GM23338 (cell line): ENCODE measurements at regions not wholly inside any gene's neighbourhood (a gene's known extent, or its start where the extent isn't known, plus 50 kb on each side); places are given as distances from the start of the nearest gene placed in this dataset.

Experiments used
- ATAC-seq: fragments of 200-7000 bp; cut with Tn5 transposase; 3 replicates; pipeline ENCODE4 v1.9.1; 2020
- DNase-seq: peaks from one replicate; pipeline ENCODE4 v3.0.0-alpha.2; 2015; ENCODE audit warnings: low spot score
- H2AFZ ChIP-seq: fragments of 200-600 bp; sonication (generic); 2 replicates; pipeline ENCODE4 v1.8.0; 2016; ENCODE audit warnings: antibody characterized with exemption, mild to moderate bottlenecking, moderate library complexity
- H3F3A ChIP-seq: fragments of 200-600 bp; sonication (generic); replicated peaks from 2 replicates; pipeline ENCODE4 v1.8.0; 2017; ENCODE audit warnings: antibody characterized with exemption, mixed run types, low read depth
- H3K27ac ChIP-seq: fragments of 200-600 bp; sonication (generic); 2 replicates; pipeline ENCODE4 v1.6.1; 2016; ENCODE audit warnings: low read depth
- H3K27me3 ChIP-seq: fragments of 200-600 bp; sonication (generic); 2 replicates; pipeline ENCODE4 v1.8.0; 2016; ENCODE audit warnings: mild to moderate bottlenecking, mixed run types, moderate library complexity; ENCODE audit not compliant: insufficient read depth
- H3K36me3 ChIP-seq: fragments of 200-600 bp; sonication (generic); 2 replicates; pipeline ENCODE4 v1.8.0; 2016; ENCODE audit warnings: mild to moderate bottlenecking; ENCODE audit not compliant: insufficient read depth
- H3K4me1 ChIP-seq: fragments of 200-600 bp; sonication (generic); 2 replicates; pipeline ENCODE4 v1.8.0; 2016; ENCODE audit warnings: mild to moderate bottlenecking, moderate library complexity; ENCODE audit not compliant: insufficient read depth
- H3K4me2 ChIP-seq: fragments of 200-600 bp; sonication (generic); 2 replicates; pipeline ENCODE4 v1.7.1; 2017; ENCODE audit warnings: mixed run types
- H3K4me3 ChIP-seq: fragments of 200-600 bp; sonication (generic); 2 replicates; pipeline ENCODE4 v1.6.1; 2016; ENCODE audit warnings: mixed run types
- H3K79me2 ChIP-seq: fragments of 200-600 bp; sonication (generic); replicated peaks from 2 replicates; pipeline ENCODE4 v1.8.0; 2017; ENCODE audit warnings: mild to moderate bottlenecking; ENCODE audit not compliant: insufficient read depth
- H3K9me2 ChIP-seq: fragments of 200-600 bp; sonication (generic); 2 replicates; pipeline ENCODE4 v1.8.0; 2017; ENCODE audit not compliant: insufficient read depth
- H4K20me1 ChIP-seq: fragments of 200-600 bp; sonication (generic); replicated peaks from 2 replicates; pipeline ENCODE4 v1.8.0; 2017; ENCODE audit warnings: mild to moderate bottlenecking; ENCODE audit not compliant: insufficient read depth
- H3K27ac Mint-ChIP-seq: 2 replicates; pipeline ENCODE4 v1.8.0; 2020; ENCODE audit warnings: inconsistent platforms, mild to moderate bottlenecking, moderate library complexity, mixed read lengths
- H3K27me3 Mint-ChIP-seq: 3 replicates; pipeline ENCODE4 v1.8.0; 2022; ENCODE audit warnings: low read depth, mild to moderate bottlenecking, moderate library complexity, mixed read lengths, inconsistent platforms; ENCODE audit not compliant: insufficient read depth, poor library complexity
- H3K36me3 Mint-ChIP-seq: 3 replicates; pipeline ENCODE4 v1.8.0; 2021; ENCODE audit warnings: low read depth, mild to moderate bottlenecking, inconsistent platforms, moderate library complexity, mixed read lengths
- H3K4me1 Mint-ChIP-seq: 3 replicates; pipeline ENCODE4 v1.8.0; 2020; ENCODE audit warnings: mild to moderate bottlenecking, inconsistent platforms, mixed read lengths
- H3K4me3 Mint-ChIP-seq: 3 replicates; pipeline ENCODE4 v1.8.0; 2021; ENCODE audit warnings: moderate library complexity, mild to moderate bottlenecking, inconsistent platforms, mixed read lengths
- H3K9me3 Mint-ChIP-seq: 3 replicates; pipeline ENCODE4 v1.8.0; 2020; ENCODE audit warnings: moderate library complexity, mild to moderate bottlenecking, inconsistent platforms, mixed read lengths
- CREB1 ChIP-seq: fragments of 250-450 bp; sonication (Bioruptor Pico); IDR thresholded peaks from 2 replicates; pipeline ENCODE4 v1.5.0; 2020; ENCODE audit warnings: low read depth, mild to moderate bottlenecking, moderate library complexity
- CTCF ChIP-seq, 2 experiments: fragments of 200-600 bp in 1 of 2; sonication (generic) in 1 of 2; conservative IDR thresholded peaks; 2 replicates each; pipeline versions ENCODE4 v1.5.1 to v1.6.1; 2016 to 2017; ENCODE audit warnings: antibody characterized with exemption in 2 of 2, low read depth in 2 of 2, mild to moderate bottlenecking in 2 of 2, moderate library complexity in 1 of 2
- JUNB ChIP-seq: IDR thresholded peaks from one replicate; pipeline ENCODE4 v1.6.1; 2016; ENCODE audit warnings: antibody characterized with exemption; ENCODE audit not compliant: unreplicated experiment
- STAT1 ChIP-seq: IDR thresholded peaks from one replicate; pipeline ENCODE4 v1.6.1; 2016; ENCODE audit warnings: antibody characterized with exemption; ENCODE audit not compliant: unreplicated experiment
- ZNF114 ChIP-seq: fragments of 250-450 bp; sonication (Bioruptor Pico); IDR thresholded peaks from 2 replicates; pipeline ENCODE4 v1.5.0; 2020; ENCODE audit warnings: mild to moderate bottlenecking, moderate library complexity
- TF ChIP-seq, protein P1 (sequence below): IDR thresholded peaks from one replicate; pipeline ENCODE4 v1.6.1; 2018; ENCODE audit warnings: antibody characterized with exemption; ENCODE audit not compliant: unreplicated experiment
- TF ChIP-seq, protein P2 (sequence below): fragments of 250-450 bp; sonication (Bioruptor Pico); IDR thresholded peaks from 2 replicates; pipeline ENCODE4 v1.5.0; 2020; ENCODE audit warnings: mild to moderate bottlenecking, moderate library complexity

DNA sequence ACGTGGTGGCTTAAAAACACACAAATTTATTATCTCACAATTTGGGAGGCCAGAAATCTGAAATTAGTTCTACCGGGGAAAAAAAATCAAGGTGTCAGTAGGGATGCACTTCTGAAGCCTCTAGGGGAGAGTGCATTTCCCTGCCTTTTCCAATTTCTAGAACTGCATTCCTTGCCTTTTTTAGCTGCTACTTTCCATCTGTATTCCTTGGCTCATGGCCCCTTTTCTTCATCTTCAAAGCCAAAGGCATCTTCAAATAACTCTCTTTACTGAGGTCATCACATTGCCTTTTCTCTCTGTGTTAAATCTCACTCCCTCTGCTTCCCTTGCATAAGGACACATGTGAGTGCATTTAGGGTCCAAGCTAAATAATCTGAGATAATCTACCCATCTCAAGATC lies 69.5 kb upstream of the NEO1 start (continued):
- TF ChIP-seq, protein P1, sequence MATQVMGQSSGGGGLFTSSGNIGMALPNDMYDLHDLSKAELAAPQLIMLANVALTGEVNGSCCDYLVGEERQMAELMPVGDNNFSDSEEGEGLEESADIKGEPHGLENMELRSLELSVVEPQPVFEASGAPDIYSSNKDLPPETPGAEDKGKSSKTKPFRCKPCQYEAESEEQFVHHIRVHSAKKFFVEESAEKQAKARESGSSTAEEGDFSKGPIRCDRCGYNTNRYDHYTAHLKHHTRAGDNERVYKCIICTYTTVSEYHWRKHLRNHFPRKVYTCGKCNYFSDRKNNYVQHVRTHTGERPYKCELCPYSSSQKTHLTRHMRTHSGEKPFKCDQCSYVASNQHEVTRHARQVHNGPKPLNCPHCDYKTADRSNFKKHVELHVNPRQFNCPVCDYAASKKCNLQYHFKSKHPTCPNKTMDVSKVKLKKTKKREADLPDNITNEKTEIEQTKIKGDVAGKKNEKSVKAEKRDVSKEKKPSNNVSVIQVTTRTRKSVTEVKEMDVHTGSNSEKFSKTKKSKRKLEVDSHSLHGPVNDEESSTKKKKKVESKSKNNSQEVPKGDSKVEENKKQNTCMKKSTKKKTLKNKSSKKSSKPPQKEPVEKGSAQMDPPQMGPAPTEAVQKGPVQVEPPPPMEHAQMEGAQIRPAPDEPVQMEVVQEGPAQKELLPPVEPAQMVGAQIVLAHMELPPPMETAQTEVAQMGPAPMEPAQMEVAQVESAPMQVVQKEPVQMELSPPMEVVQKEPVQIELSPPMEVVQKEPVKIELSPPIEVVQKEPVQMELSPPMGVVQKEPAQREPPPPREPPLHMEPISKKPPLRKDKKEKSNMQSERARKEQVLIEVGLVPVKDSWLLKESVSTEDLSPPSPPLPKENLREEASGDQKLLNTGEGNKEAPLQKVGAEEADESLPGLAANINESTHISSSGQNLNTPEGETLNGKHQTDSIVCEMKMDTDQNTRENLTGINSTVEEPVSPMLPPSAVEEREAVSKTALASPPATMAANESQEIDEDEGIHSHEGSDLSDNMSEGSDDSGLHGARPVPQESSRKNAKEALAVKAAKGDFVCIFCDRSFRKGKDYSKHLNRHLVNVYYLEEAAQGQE: no peak
- TF ChIP-seq STAT1 (no peak), ZNF114 (no peak), CREB1 (CRISPR knock-in tag) (no peak)
- TF ChIP-seq, protein P2, sequence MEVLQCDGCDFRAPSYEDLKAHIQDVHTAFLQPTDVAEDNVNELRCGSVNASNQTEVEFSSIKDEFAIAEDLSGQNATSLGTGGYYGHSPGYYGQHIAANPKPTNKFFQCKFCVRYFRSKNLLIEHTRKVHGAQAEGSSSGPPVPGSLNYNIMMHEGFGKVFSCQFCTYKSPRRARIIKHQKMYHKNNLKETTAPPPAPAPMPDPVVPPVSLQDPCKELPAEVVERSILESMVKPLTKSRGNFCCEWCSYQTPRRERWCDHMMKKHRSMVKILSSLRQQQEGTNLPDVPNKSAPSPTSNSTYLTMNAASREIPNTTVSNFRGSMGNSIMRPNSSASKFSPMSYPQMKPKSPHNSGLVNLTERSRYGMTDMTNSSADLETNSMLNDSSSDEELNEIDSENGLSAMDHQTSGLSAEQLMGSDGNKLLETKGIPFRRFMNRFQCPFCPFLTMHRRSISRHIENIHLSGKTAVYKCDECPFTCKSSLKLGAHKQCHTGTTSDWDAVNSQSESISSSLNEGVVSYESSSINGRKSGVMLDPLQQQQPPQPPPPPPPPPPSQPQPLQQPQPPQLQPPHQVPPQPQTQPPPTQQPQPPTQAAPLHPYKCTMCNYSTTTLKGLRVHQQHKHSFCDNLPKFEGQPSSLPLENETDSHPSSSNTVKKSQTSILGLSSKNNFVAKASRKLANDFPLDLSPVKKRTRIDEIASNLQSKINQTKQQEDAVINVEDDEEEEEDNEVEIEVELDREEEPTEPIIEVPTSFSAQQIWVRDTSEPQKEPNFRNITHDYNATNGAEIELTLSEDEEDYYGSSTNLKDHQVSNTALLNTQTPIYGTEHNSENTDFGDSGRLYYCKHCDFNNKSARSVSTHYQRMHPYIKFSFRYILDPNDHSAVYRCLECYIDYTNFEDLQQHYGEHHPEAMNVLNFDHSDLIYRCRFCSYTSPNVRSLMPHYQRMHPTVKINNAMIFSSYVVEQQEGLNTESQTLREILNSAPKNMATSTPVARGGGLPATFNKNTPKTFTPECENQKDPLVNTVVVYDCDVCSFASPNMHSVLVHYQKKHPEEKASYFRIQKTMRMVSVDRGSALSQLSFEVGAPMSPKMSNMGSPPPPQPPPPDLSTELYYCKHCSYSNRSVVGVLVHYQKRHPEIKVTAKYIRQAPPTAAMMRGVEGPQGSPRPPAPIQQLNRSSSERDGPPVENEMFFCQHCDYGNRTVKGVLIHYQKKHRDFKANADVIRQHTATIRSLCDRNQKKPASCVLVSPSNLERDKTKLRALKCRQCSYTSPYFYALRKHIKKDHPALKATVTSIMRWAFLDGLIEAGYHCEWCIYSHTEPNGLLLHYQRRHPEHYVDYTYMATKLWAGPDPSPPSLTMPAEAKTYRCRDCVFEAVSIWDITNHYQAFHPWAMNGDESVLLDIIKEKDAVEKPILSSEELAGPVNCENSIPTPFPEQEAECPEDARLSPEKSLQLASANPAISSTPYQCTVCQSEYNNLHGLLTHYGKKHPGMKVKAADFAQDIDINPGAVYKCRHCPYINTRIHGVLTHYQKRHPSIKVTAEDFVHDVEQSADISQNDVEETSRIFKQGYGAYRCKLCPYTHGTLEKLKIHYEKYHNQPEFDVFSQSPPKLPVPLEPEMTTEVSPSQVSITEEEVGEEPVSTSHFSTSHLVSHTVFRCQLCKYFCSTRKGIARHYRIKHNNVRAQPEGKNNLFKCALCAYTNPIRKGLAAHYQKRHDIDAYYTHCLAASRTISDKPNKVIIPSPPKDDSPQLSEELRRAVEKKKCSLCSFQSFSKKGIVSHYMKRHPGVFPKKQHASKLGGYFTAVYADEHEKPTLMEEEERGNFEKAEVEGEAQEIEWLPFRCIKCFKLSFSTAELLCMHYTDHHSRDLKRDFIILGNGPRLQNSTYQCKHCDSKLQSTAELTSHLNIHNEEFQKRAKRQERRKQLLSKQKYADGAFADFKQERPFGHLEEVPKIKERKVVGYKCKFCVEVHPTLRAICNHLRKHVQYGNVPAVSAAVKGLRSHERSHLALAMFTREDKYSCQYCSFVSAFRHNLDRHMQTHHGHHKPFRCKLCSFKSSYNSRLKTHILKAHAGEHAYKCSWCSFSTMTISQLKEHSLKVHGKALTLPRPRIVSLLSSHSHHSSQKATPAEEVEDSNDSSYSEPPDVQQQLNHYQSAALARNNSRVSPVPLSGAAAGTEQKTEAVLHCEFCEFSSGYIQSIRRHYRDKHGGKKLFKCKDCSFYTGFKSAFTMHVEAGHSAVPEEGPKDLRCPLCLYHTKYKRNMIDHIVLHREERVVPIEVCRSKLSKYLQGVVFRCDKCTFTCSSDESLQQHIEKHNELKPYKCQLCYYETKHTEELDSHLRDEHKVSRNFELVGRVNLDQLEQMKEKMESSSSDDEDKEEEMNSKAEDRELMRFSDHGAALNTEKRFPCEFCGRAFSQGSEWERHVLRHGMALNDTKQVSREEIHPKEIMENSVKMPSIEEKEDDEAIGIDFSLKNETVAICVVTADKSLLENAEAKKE (CRISPR knock-in tag): no peak

DNA sequence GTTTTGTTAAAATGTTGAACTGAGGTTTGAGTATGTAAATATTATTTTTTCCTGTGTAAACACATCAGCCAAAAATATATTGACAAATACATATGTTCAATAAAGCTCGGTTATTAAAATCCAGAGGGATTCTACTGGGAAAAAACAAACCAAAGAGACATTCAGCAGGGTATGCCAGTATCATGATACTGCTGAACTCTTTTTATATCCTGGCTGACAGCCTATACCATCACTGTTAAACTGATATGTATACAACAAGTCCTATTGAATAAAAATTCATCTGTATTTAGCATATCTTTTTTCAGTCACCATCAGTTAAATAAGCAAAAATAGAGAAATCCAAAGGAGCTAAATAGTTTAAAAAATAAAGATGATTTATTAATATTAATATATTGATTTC lies 71.6 kb upstream of the NEO1 start:
- Mint-ChIP-seq H3K27ac (no peak overlapping the region), H3K9me3 (no peaks in the 10 kb centered on the region; the same call in 2 of the 3 replicates), H3K27me3 (no peaks in the 10 kb centered on the region), H3K4me1 (peaks cover 5% of the 10 kb centered on the region; the same call in 2 of the 3 replicates), H3K4me3 (no peak overlapping the region), H3K36me3 (no peaks in the 10 kb centered on the region)
- no peaks in the 10 kb centered on the region for H3K27me3 ChIP-seq
- no peak overlapping the region for H3K4me3 ChIP-seq
- no peaks in the 10 kb centered on the region for H3K36me3 ChIP-seq
- ATAC-seq (no peak), DNase-seq (no peak)
- H3K4me2 ChIP-seq: no peak overlapping the region
- no peaks in the 10 kb centered on the region for H4K20me1 ChIP-seq
- H2AFZ ChIP-seq: no peak overlapping the region
- 0 out of 2 replicates have a peak, but pooled peaks cover 4% of the 10 kb centered on the region for H3K9me2 ChIP-seq
- H3K27ac ChIP-seq: no peak overlapping the region
- no peaks in the 10 kb centered on the region for H3K79me2 ChIP-seq
- H3K4me1 ChIP-seq: peaks cover 7% of the 10 kb centered on the region; the same call in 1 of the 2 replicates
- H3F3A ChIP-seq: no peaks in the 10 kb centered on the region
- no peak for TF ChIP-seq STAT1
- TF ChIP-seq, protein P1: no peak
- TF ChIP-seq JUNB: no peak
- TF ChIP-seq CTCF (conservative IDR thresholded peaks at IDR 0.05; ENCODE audit: low read depth in 2 of 2): no peak
- no peak for TF ChIP-seq ZNF114
